WI38 (cell line): ENCODE measurements at regions not wholly inside any gene's neighbourhood (a gene's known extent, or its start where the extent isn't known, plus 50 kb on each side); places are given as distances from the start of the nearest gene placed in this dataset.

Experiments
- H3K4me3 ChIP-seq: 2 replicates; pipeline ENCODE4 v1.5.1; 2011; ENCODE audit warnings: low read depth, mild to moderate bottlenecking, control low read depth, low read length
- TF ChIP-seq, protein P1 (sequence below): IDR thresholded peaks from 2 replicates; pipeline ENCODE4 v1.5.1; 2012; ENCODE audit warnings: low read depth, mild to moderate bottlenecking, control low read depth, low read length

DNA sequence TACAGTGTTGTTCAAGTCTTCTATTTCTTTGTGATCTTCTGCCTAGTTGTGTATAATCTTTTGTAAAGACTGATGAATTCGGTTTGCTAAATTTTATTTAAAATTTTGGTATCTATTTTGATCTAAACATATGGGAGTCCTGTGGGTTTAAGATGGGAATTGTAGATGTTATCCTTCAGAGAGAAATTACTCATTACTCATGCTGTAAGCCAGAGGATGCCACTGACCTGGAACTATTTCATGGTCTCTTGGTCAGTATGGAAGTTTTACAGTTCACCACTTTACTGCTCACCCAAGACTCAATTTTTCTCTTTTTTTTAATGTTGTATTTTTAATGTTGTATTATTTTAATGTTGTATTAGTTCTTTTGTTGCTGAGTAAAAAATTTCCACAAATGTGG, 138.6 kb upstream of the B3GALT2 start:
- TF ChIP-seq, protein P1, sequence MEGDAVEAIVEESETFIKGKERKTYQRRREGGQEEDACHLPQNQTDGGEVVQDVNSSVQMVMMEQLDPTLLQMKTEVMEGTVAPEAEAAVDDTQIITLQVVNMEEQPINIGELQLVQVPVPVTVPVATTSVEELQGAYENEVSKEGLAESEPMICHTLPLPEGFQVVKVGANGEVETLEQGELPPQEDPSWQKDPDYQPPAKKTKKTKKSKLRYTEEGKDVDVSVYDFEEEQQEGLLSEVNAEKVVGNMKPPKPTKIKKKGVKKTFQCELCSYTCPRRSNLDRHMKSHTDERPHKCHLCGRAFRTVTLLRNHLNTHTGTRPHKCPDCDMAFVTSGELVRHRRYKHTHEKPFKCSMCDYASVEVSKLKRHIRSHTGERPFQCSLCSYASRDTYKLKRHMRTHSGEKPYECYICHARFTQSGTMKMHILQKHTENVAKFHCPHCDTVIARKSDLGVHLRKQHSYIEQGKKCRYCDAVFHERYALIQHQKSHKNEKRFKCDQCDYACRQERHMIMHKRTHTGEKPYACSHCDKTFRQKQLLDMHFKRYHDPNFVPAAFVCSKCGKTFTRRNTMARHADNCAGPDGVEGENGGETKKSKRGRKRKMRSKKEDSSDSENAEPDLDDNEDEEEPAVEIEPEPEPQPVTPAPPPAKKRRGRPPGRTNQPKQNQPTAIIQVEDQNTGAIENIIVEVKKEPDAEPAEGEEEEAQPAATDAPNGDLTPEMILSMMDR, result no peak
- no peak overlapping the region for H3K4me3 ChIP-seq

DNA sequence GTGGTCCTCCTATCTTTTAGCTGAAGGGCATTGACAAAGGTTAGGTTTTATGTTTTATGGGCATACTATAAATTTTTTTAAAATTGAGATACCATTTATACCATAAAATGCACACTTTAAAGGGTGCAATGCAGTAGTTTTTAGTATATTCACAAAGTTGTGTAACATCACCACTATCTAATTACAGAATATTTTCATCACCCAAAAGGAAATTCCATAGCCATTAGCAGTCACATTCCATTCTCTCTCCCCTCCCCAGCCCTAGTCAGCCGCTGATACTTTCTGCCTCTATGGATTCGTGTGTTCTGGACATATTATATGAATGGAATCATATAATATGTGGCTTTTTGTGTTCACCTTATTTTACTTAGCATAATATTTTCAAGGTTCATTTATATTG, 135.8 kb upstream of the B3GALT2 start:
- H3K4me3 ChIP-seq, result no peak overlapping the region
- TF ChIP-seq, protein P1, result no peak

DNA sequence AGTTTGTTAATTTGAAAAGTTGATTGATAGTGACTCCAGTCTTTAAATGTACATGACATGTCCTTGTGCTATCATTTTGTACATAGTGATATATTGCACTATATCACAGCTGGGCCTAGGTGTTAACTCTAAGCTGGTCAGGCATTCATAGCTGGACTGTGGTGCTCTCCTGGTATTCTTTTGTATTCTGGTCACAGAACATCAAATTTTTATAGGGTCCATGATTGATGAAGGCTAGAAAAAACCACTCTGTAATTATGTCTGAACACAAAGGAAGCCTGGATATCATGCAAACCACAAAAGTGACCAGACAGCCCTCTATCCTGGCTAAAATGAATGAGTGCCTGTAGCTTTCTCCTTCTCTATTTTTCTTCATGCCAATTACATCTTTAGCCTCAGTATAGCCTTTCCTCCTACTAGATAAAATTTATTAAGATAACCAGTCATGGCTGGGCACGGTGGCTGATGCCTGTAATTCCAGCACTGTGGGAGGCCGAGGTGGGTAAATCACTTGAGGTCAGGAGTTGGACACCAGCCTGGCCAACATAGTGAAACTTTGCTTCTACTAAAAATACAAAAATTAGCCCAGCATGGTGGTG, 134.9 kb upstream of the B3GALT2 start:
- no peak overlapping the region for H3K4me3 ChIP-seq
- TF ChIP-seq, protein P1, result no peak

DNA sequence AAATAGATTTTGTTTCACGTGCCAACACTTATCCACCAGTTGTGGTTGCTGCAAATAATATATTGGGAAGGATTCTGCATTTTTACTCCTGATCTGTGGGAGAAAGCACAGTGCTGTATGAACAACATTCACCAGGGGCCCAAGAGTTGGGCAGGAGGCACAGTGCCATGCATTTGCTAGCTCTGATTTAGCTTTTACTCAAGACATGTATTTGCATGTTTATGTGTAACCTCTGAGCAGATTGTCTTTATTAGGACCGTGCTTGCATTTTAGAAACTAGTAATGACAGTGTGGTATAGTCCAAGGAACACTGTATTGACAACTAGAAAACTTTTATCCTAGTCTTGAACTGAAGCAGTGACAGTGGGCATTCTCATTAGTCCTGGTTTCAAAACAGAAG, 133.9 kb upstream of the B3GALT2 start:
- TF ChIP-seq, protein P1, result no peak
- no peak overlapping the region for H3K4me3 ChIP-seq

DNA sequence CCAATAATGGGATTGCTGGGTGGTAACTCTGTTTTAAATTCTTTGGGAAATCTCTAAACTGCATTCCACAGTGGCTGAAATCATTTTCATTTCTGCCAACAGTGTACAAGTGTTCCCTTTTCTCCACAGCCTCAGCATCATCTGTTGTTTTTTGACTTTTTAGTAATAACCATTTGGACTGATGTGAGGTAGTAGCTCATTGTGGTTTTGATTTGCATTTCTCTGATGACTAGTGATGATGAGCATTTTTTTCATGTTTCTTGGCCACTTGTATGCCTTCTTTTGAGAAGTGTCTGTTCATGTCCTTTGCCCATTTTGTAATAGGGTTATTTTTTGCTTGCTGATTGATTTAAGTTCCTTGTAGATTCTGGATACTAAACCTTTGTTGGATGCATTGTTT, 131.9 kb upstream of the B3GALT2 start:
- H3K4me3 ChIP-seq, result no peak overlapping the region
- TF ChIP-seq, protein P1, result no peak

DNA sequence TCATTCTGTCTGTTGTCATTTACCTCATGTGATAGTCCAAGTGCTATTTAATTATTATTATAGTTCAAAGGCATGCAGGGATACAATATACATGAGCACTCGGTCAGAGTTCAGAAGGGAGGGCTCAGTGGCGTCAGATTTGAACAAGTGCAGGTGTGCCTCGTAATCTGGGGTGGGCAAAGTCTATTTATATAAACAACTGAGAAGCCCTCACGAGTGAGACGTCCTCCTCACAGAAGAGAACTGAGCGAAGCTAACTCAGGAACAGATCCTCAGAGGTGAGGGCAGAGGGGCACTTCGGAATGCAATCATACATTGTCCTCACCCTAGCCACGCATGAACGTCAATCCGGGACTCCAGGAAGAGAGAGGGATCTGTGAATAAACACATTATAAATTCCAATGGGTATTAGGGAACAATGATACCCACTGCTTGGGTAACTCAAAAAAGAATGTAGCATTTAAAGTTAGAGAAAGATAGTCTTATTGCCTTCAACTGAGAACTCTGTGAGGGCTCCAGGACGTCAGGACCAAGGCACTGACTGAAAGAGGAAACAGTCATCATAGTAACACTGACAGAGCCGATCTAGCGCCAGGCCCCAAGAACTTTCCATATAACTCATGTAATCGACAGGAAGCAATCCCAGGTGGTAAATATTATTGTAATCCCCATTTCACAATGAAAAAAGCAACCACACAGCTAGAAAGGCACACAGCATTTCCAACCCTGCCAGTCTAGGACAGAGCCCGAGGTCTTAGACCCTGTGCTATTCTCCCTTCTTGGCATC, 127.1 kb upstream of the B3GALT2 start:
- H3K4me3 ChIP-seq, result no peak overlapping the region
- TF ChIP-seq, protein P1, result no peak

DNA sequence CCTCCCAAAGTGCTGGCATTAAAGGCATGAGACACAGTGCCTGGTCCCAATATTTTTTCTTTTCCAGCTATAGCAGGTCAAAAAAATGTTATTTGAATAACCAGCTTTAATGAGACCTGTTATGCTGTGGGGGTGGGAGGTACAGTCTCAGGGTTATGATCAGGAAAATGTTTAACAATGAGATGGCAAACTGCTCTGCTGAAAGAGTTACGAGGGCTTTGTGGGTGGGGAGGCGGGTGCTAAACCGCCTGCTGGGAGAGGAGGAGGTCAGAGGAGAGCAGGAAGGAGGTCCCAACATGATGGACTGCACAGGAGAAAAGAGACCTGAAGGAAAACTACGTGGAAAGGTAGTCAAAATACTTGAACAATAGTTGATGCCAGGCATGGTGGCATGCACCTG, 126.0 kb upstream of the B3GALT2 start:
- H3K4me3 ChIP-seq, result no peak overlapping the region
- TF ChIP-seq, protein P1, result no peak
